ENCODE measurements at regions not wholly inside any gene's neighbourhood (a gene's known extent, or its start where the extent isn't known, plus 50 kb on each side); places are given as distances from the start of the nearest gene placed in this dataset.
A peak's percentile ranks its signal among the peaks of the same experiment; 100 is the strongest.

- no peaks in the 10 kb centered on the region for H3K36me3 Mint-ChIP-seq (ENCODE audit: low read depth)
- ATAC-seq (no peak), DNase-seq (no peak)
- H3K4me3 Mint-ChIP-seq: no peak overlapping the region
- no peaks in the 10 kb centered on the region for H3K4me1 Mint-ChIP-seq
- ChIA-PET POLR2A (interaction anchor here (0.6 kb wide), 1 partner anchor 20 kb away, joined by 4 read pairs; no protein-coding TSS in a partner anchor), CTCF (no interaction called here)
- H3K9me3 Mint-ChIP-seq (ENCODE audit: low read depth): peaks cover 5% of the 10 kb centered on the region
- no peaks in the 10 kb centered on the region for H3K27me3 Mint-ChIP-seq
- H3K27ac Mint-ChIP-seq: no peak overlapping the region
- intact Hi-C loops (cut with DNase I, micrococcal nuclease): no loop called here
These were observed 197.3 kb downstream of the SOX11 start for GRCh38 chr2:5889519-5889918.

- intact Hi-C loops (cut with DNase I, micrococcal nuclease): no loop called here
- Mint-ChIP-seq H3K27me3 (no peaks in the 10 kb centered on the region), H3K4me1 (no peaks in the 10 kb centered on the region), H3K9me3 (ENCODE audit: low read depth) (peaks cover 2% of the 10 kb centered on the region), H3K27ac (no peak overlapping the region), H3K36me3 (ENCODE audit: low read depth) (no peaks in the 10 kb centered on the region), H3K4me3 (no peak overlapping the region)
- ATAC-seq (no peak), DNase-seq (no peak)
- ChIA-PET POLR2A (no interaction called here), CTCF (interaction anchor here (1.1 kb wide), 1 partner anchor 8 kb away, joined by 3 read pairs; no protein-coding TSS in a partner anchor)
These were observed 202.2 kb downstream of the SOX11 start for GRCh38 chr2:5894355-5894754.

- H3K4me3 Mint-ChIP-seq: no peak overlapping the region
These were observed 203.1 kb downstream of the SOX11 start for GRCh38 chr2:5895284-5895683.

GRCh38 chr2:5897249-5897648 is 205.1 kb downstream of the SOX11 start:
- Mint-ChIP-seq H3K4me3 (no peak overlapping the region), H3K27ac (no peak overlapping the region), H3K4me1 (no peaks in the 10 kb centered on the region), H3K36me3 (ENCODE audit: low read depth) (no peaks in the 10 kb centered on the region), H3K27me3 (no peaks in the 10 kb centered on the region), H3K9me3 (ENCODE audit: low read depth) (no peaks in the 10 kb centered on the region)
- intact Hi-C loops (cut with DNase I, micrococcal nuclease): no loop called here
- CTCF ChIA-PET: no interaction called here
- POLR2A ChIA-PET: no interaction called here
- ATAC-seq: no peak
- DNase-seq: no peak

More at GRCh38 chr2:5895284-5895683, 203.1 kb downstream of the SOX11 start:
- ChIA-PET CTCF (interaction anchor here (1.1 kb wide), 1 partner anchor 9 kb away, joined by 3 read pairs; no protein-coding TSS in a partner anchor), POLR2A (no interaction called here)
- Mint-ChIP-seq H3K27me3 (no peaks in the 10 kb centered on the region), H3K4me1 (no peaks in the 10 kb centered on the region), H3K9me3 (ENCODE audit: low read depth) (no peaks in the 10 kb centered on the region), H3K27ac (no peak overlapping the region), H3K36me3 (ENCODE audit: low read depth) (no peaks in the 10 kb centered on the region)
- ATAC-seq (no peak), DNase-seq (no peak)
- intact Hi-C loops (cut with DNase I, micrococcal nuclease): no loop called here

- Mint-ChIP-seq H3K9me3 (ENCODE audit: low read depth) (no peaks in the 10 kb centered on the region), H3K4me1 (no peaks in the 10 kb centered on the region), H3K27me3 (no peaks in the 10 kb centered on the region), H3K27ac (no peak overlapping the region), H3K4me3 (no peak overlapping the region), H3K36me3 (ENCODE audit: low read depth) (no peaks in the 10 kb centered on the region)
- CTCF ChIA-PET: no interaction called here
- POLR2A ChIA-PET: no interaction called here
- no peak for ATAC-seq
- DNase-seq: no peak
- intact Hi-C loops (cut with DNase I, micrococcal nuclease): no loop called here
These were observed 206.5 kb downstream of the SOX11 start for GRCh38 chr2:5898667-5899066.

- H3K9me3 Mint-ChIP-seq (ENCODE audit: low read depth): no peaks in the 10 kb centered on the region
- POLR2A ChIA-PET: no interaction called here
- no peaks in the 10 kb centered on the region for H3K36me3 Mint-ChIP-seq (ENCODE audit: low read depth)
- no peak overlapping the region for H3K4me3 Mint-ChIP-seq
- no peaks in the 10 kb centered on the region for H3K27me3 Mint-ChIP-seq
- H3K4me1 Mint-ChIP-seq: no peaks in the 10 kb centered on the region
- intact Hi-C loops (cut with DNase I, micrococcal nuclease): no loop called here
- DNase-seq: no peak
- CTCF ChIA-PET: no interaction called here
- no peak for ATAC-seq
- H3K27ac Mint-ChIP-seq: no peak overlapping the region
These were observed 213.5 kb downstream of the SOX11 start for GRCh38 chr2:5905661-5906060.

GRCh38 chr2:5908071-5908470 is 215.9 kb downstream of the SOX11 start:
- no peaks in the 10 kb centered on the region for H3K36me3 Mint-ChIP-seq (ENCODE audit: low read depth)
- CTCF ChIA-PET: no interaction called here
- no peaks in the 10 kb centered on the region for H3K27me3 Mint-ChIP-seq
- H3K9me3 Mint-ChIP-seq (ENCODE audit: low read depth): no peaks in the 10 kb centered on the region
- ATAC-seq: no peak
- no peak for DNase-seq
- POLR2A ChIA-PET: no interaction called here
- intact Hi-C loops (cut with DNase I, micrococcal nuclease): no loop called here
- no peaks in the 10 kb centered on the region for H3K4me1 Mint-ChIP-seq
- H3K4me3 Mint-ChIP-seq: no peak overlapping the region
- H3K27ac Mint-ChIP-seq: no peak overlapping the region

GRCh38 chr2:5911718-5912117 is 219.5 kb downstream of the SOX11 start:
- Mint-ChIP-seq H3K4me1 (no peaks in the 10 kb centered on the region), H3K4me3 (no peak overlapping the region), H3K36me3 (ENCODE audit: low read depth) (no peaks in the 10 kb centered on the region), H3K9me3 (ENCODE audit: low read depth) (no peaks in the 10 kb centered on the region), H3K27ac (no peak overlapping the region), H3K27me3 (no peaks in the 10 kb centered on the region)
- ATAC-seq (no peak), DNase-seq (no peak)
- intact Hi-C loops (cut with DNase I, micrococcal nuclease): no loop called here
- POLR2A ChIA-PET: no interaction called here
- CTCF ChIA-PET: no interaction called here

GRCh38 chr2:5913711-5914395 is 221.7 kb downstream of the SOX11 start:
- no peaks in the 10 kb centered on the region for H3K27me3 Mint-ChIP-seq
- H3K4me1 Mint-ChIP-seq: no peaks in the 10 kb centered on the region
- H3K9me3 Mint-ChIP-seq (ENCODE audit: low read depth): no peaks in the 10 kb centered on the region
- H3K4me3 Mint-ChIP-seq: no peak overlapping the region
- ATAC-seq: no peak
- H3K27ac Mint-ChIP-seq: no peak overlapping the region
- DNase-seq: no peak
- no peaks in the 10 kb centered on the region for H3K36me3 Mint-ChIP-seq (ENCODE audit: low read depth)
- ChIA-PET POLR2A (no interaction called here), CTCF (no interaction called here)
- intact Hi-C loops (cut with DNase I, micrococcal nuclease): no loop called here

GRCh38 chr2:5914811-5915611 is 222.8 kb downstream of the SOX11 start:
- Mint-ChIP-seq H3K36me3 (ENCODE audit: low read depth) (no peaks in the 10 kb centered on the region), H3K9me3 (ENCODE audit: low read depth) (peaks cover 4% of the 10 kb centered on the region), H3K4me3 (no peak overlapping the region), H3K27ac (no peak overlapping the region), H3K4me1 (no peaks in the 10 kb centered on the region), H3K27me3 (no peaks in the 10 kb centered on the region)
- no peak for DNase-seq
- intact Hi-C loops (cut with DNase I, micrococcal nuclease): no loop called here
- ChIA-PET CTCF (interaction anchor here (0.7 kb wide), 1 partner anchor 1551 kb away, joined by 4 read pairs; no protein-coding TSS in a partner anchor), POLR2A (no interaction called here)
- no peak for ATAC-seq

GRCh38 chr2:5915881-5916310 is 223.7 kb downstream of the SOX11 start:
- Mint-ChIP-seq H3K9me3 (ENCODE audit: low read depth) (peaks cover 4% of the 10 kb centered on the region), H3K36me3 (ENCODE audit: low read depth) (no peaks in the 10 kb centered on the region), H3K27me3 (no peaks in the 10 kb centered on the region), H3K4me3 (no peak overlapping the region), H3K4me1 (no peaks in the 10 kb centered on the region), H3K27ac (no peak overlapping the region)
- intact Hi-C loops (cut with DNase I, micrococcal nuclease): no loop called here
- DNase-seq: peak; percentile 43
- CTCF ChIA-PET: no interaction called here
- POLR2A ChIA-PET: no interaction called here
- ATAC-seq: no peak

- ATAC-seq (no peak), DNase-seq (no peak)
- intact Hi-C loops (cut with DNase I, micrococcal nuclease): no loop called here
- no peak overlapping the region for H3K4me3 Mint-ChIP-seq
- no peak overlapping the region for H3K27ac Mint-ChIP-seq
- peaks cover 6% of the 10 kb centered on the region for H3K9me3 Mint-ChIP-seq (ENCODE audit: low read depth)
- H3K27me3 Mint-ChIP-seq: no peaks in the 10 kb centered on the region
- CTCF ChIA-PET: no interaction called here
- POLR2A ChIA-PET: no interaction called here
- no peaks in the 10 kb centered on the region for H3K4me1 Mint-ChIP-seq
- no peaks in the 10 kb centered on the region for H3K36me3 Mint-ChIP-seq (ENCODE audit: low read depth)
These were observed 229.0 kb downstream of the SOX11 start for GRCh38 chr2:5921081-5921642.
